Transverse colon (tissue), 4 donors: ENCODE measurements at regions not wholly inside any gene's neighbourhood (a gene's known extent, or its start where the extent isn't known, plus 50 kb on each side); places are given as distances from the start of the nearest gene placed in this dataset.

Source experiments
- DNase-seq: peaks from one replicate; pipeline ENCODE4 v3.0.0-alpha.2; 2019
- H3K27ac ChIP-seq, 4 donors: fragments of 200-600 bp; sonication (generic); 2 replicates each; pipeline ENCODE4 v1.5.1; 2016 to 2018; ENCODE audit warnings: inconsistent platforms in 4 of 4
- H3K27me3 ChIP-seq: fragments of 200-600 bp; sonication (generic); 2 replicates; pipeline ENCODE4 v1.5.1; 2017; ENCODE audit warnings: inconsistent platforms
- H3K36me3 ChIP-seq, 4 donors: fragments of 200-600 bp; sonication (generic); 2 replicates each; pipeline ENCODE4 v1.5.1; 2017 to 2019; ENCODE audit warnings: inconsistent platforms in 4 of 4
- H3K4me1 ChIP-seq, 4 donors: fragments of 200-600 bp; sonication (generic); 2 replicates each; pipeline ENCODE4 v1.5.1; 2017 to 2020; ENCODE audit warnings: inconsistent platforms in 4 of 4
- H3K4me3 ChIP-seq, 4 donors: fragments of 200-600 bp; sonication (generic); 1 replicate in 1 of 4; 2 replicates in 3 of 4; pipeline versions ENCODE4 v1.5.1 to v1.6.1; 2017 to 2019; ENCODE audit warnings: inconsistent platforms in 4 of 4
- H3K9me3 ChIP-seq, 2 donors: fragments of 200-600 bp; sonication (generic); 2 replicates each; pipeline ENCODE4 v1.5.1; 2017 to 2019; ENCODE audit warnings: inconsistent platforms in 2 of 2
- CTCF ChIP-seq, 5 experiments: fragments of 200-600 bp in 3 of 5; fragments of 450-650 bp in 2 of 5; sonication (generic) in 3 of 5; IDR thresholded peaks; 1 replicate in 2 of 5; 2 replicates in 3 of 5; pipeline ENCODE4 v1.5.1; 2016 to 2017; ENCODE audit warnings: antibody characterized with exemption in 5 of 5, inconsistent platforms in 3 of 5, mild to moderate bottlenecking in 2 of 5, moderate library complexity in 1 of 5
- EP300 ChIP-seq: sonication (generic); formaldehyde crosslinking; IDR thresholded peaks from one replicate; pipeline ENCODE4 v1.6.1; 2017; ENCODE audit warnings: antibody characterized with exemption, low read depth
- POLR2A ChIP-seq: fragments of 450-650 bp; IDR thresholded peaks from one replicate; pipeline ENCODE4 v1.6.1; 2016; ENCODE audit warnings: antibody characterized with exemption, mild to moderate bottlenecking, moderate library complexity
- POLR2AphosphoS5 ChIP-seq, 3 donors: sonication (generic); formaldehyde crosslinking; IDR thresholded peaks; one replicate each; pipeline ENCODE4 v1.6.1; 2016; ENCODE audit warnings: antibody characterized with exemption in 3 of 3
- WGBS, 2 donors: methylation state at CpG; one replicate each; pipeline ENCODE4 v1.1.5; 2018; ENCODE audit warnings: low coverage in 1 of 2; 5-methylcytosine and 5-hydroxymethylcytosine counted together
- in situ Hi-C, 4 donors: fragments of 200-750 bp; cut with MboI; loops; one replicate each; pipeline versions ENCODE4 v1.15.0 to v1.15.1; 2017; ENCODE audit warnings: low sequenced_read_pairs in 3 of 4, low pct_ligation_motif_present in 1 of 4, low pct_unique_long_range_greater_than_20kb in 1 of 4
- intact Hi-C: fragments of 100-400 bp; cut with DNase I; formaldehyde crosslinking; loops from one replicate; pipeline ENCODE4 v1.15.1; 2023; ENCODE audit warnings: low total_unique reads

- no peak for DNase-seq
- H3K27ac ChIP-seq: no peak overlapping the region
- no peak for TF ChIP-seq EP300
- no peak for TF ChIP-seq POLR2A
- intact Hi-C loops: no loop called here
- H3K4me1 ChIP-seq: no peaks in the 10 kb centered on the region
- no peaks in the 10 kb centered on the region for H3K36me3 ChIP-seq
- peaks cover 0 to 5% of the 10 kb centered on the region in 2 donors for H3K9me3 ChIP-seq
- 72 to 75% methylated on average over 1 of the region's 1 CpG for WGBS, 2 donors
- no peaks in the 10 kb centered on the region for H3K27me3 ChIP-seq
- no peak overlapping the region for H3K4me3 ChIP-seq
- in situ Hi-C loops: no loop called here
Measured at GRCh38 chr7:81128011-81128410, 209.2 kb upstream of the SEMA3C start.

- in situ Hi-C loops: no loop called here
- Histone ChIP-seq H3K27ac (no peak overlapping the region), H3K36me3 (no peaks in the 10 kb centered on the region), H3K4me3 (no peak overlapping the region), H3K4me1 (no peaks in the 10 kb centered on the region), H3K9me3 (no peaks in the 10 kb centered on the region), H3K27me3 (no peaks in the 10 kb centered on the region)
- WGBS, 2 donors: 89 to 92% methylated on average over 4 of the region's 4 CpGs
- intact Hi-C loops: no loop called here
- TF ChIP-seq EP300: no peak
- TF ChIP-seq POLR2AphosphoS5 (IDR thresholded peaks at IDR 0.05): no peak
- TF ChIP-seq POLR2A: no peak
- TF ChIP-seq CTCF (IDR thresholded peaks at IDR 0.05): no peak
- DNase-seq: no peak
Measured at GRCh38 chr7:81120803-81121202, 202.0 kb upstream of the SEMA3C start.

DNA sequence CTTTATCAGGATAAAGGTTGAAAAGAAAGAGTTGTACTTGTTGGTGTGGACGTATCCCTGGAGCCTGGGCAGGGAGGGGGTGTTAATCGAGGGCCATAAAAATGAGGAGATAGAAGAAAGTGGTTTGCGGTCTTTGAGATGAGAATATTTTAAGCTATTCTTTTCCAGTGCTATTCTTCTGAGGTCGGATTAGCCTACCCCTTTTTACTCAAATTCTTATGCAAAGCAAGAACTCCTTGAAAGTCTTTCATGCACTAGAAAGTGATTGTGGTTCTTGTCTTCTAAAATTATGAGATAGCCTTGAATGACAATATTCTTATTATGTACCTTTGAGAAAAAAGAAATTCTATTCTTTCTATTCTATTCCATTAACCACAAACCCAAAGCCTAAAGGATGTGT is 201.3 kb upstream of the SEMA3C start:
- no peaks in the 10 kb centered on the region for H3K36me3 ChIP-seq
- in situ Hi-C loops: no loop called here
- intact Hi-C loops: no loop called here
- H3K4me1 ChIP-seq: no peaks in the 10 kb centered on the region
- H3K27me3 ChIP-seq: no peaks in the 10 kb centered on the region
- DNase-seq: no peak
- H3K27ac ChIP-seq: no peak overlapping the region
- no peak for TF ChIP-seq EP300
- no peak for TF ChIP-seq CTCF (IDR thresholded peaks at IDR 0.05)
- no peak for TF ChIP-seq POLR2AphosphoS5 (IDR thresholded peaks at IDR 0.05)
- TF ChIP-seq POLR2A: no peak
- no peaks in the 10 kb centered on the region for H3K9me3 ChIP-seq
- H3K4me3 ChIP-seq: no peak overlapping the region
- WGBS, 2 donors: 85% methylated on average over 4 of the region's 4 CpGs

DNA sequence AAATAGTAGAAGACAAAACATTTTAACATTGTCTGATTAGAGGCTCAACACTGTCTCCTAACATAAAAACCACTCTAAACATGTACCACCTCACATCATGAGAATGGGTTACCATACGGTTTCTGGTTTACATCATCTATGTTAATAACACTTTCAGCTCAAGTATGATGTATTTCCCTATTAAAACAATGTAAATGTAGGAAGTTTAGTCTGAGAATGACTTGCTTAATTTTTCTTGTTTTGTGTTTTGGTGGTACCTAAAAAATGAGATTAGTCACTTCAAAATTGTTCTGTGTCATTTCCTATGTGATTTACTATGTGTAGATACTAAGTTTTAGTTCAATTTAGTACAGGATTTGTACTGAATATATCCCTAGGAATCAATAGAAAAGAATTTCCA is 195.8 kb upstream of the SEMA3C start:
- no peaks in the 10 kb centered on the region for H3K9me3 ChIP-seq
- H3K4me1 ChIP-seq: peaks cover 0 to 6% (median 0%) of the 10 kb centered on the region in 4 donors
- no peaks in the 10 kb centered on the region for H3K36me3 ChIP-seq
- no peaks in the 10 kb centered on the region for H3K27me3 ChIP-seq
- WGBS, 2 donors: 83% methylated on average over 1 of the region's 1 CpG
- DNase-seq: no peak
- no peak overlapping the region for H3K27ac ChIP-seq
- TF ChIP-seq POLR2A: no peak
- no peak for TF ChIP-seq CTCF (IDR thresholded peaks at IDR 0.05)
- TF ChIP-seq POLR2AphosphoS5 (IDR thresholded peaks at IDR 0.05): no peak
- no peak for TF ChIP-seq EP300
- intact Hi-C loops: no loop called here
- in situ Hi-C loops: no loop called here
- H3K4me3 ChIP-seq: no peak overlapping the region

DNA sequence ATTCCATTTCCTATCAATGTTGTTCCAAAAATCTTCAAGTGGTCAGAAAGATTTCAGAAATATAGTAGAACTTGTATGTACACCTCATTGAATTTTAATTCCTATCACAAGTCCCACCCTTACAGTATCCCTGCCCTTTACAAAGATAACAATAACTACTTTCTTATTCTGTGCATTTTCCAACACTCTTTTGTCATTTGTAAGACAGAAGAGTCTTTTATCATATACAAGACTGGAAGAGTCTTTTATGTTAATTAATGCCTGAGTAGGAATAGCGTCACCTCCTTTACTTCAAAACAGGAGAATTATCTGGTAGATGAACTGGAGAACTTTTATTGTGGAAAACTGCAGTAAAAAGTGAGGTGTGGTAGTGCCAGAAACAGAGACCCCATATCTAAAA is 193.9 kb upstream of the SEMA3C start:
- no peak for DNase-seq
- no peak for TF ChIP-seq EP300
- TF ChIP-seq CTCF (IDR thresholded peaks at IDR 0.05): no peak
- Histone ChIP-seq H3K36me3 (no peaks in the 10 kb centered on the region), H3K27me3 (no peaks in the 10 kb centered on the region), H3K27ac (peak overlapping the region in 1 of 4 donors; percentile 57), H3K4me1 (peaks cover 0 to 6% (median 0%) of the 10 kb centered on the region in 4 donors), H3K4me3 (no peak overlapping the region), H3K9me3 (no peaks in the 10 kb centered on the region)
- in situ Hi-C loops: no loop called here
- 88 to 92% methylated on average over 1 of the region's 1 CpG for WGBS, 2 donors
- intact Hi-C loops: no loop called here
